ENCODE measurements at regions not wholly inside any gene's neighbourhood (a gene's known extent, or its start where the extent isn't known, plus 50 kb on each side); places are given as distances from the start of the nearest gene placed in this dataset.
A peak's percentile ranks its signal among the peaks of the same experiment; 100 is the strongest.

GRCh38 chr3:79542-79941 is 117.0 kb upstream of the CHL1 start:
- DNase-seq (ENCODE audit: low spot score), result no peak

GRCh38 chr3:82508-82907 is 114.1 kb upstream of the CHL1 start:
- no peak for DNase-seq (ENCODE audit: low spot score)

- DNase-seq (ENCODE audit: low spot score), result no peak
These were observed 113.5 kb upstream of the CHL1 start for GRCh38 chr3:83096-83495.

GRCh38 chr3:85180-85579 is 111.4 kb upstream of the CHL1 start:
- DNase-seq (ENCODE audit: low spot score), result no peak

- DNase-seq (ENCODE audit: low spot score), result no peak
These were observed 108.3 kb upstream of the CHL1 start for GRCh38 chr3:88267-88666.

GRCh38 chr3:93746-94145 is 102.8 kb upstream of the CHL1 start:
- DNase-seq (ENCODE audit: low spot score), result no peak

- no peak for DNase-seq (ENCODE audit: low spot score)
These were observed 100.3 kb upstream of the CHL1 start for GRCh38 chr3:96259-96658.

GRCh38 chr3:97417-98258 is 98.9 kb upstream of the CHL1 start:
- DNase-seq (ENCODE audit: low spot score), result no peak

GRCh38 chr3:98259-98654 is 98.3 kb upstream of the CHL1 start:
- no peak for DNase-seq (ENCODE audit: low spot score)

- no peak for DNase-seq (ENCODE audit: low spot score)
These were observed 97.1 kb upstream of the CHL1 start for GRCh38 chr3:99506-99905.

GRCh38 chr3:102484-102883 is 94.1 kb upstream of the CHL1 start:
- no peak for DNase-seq (ENCODE audit: low spot score)

- DNase-seq (ENCODE audit: low spot score), result no peak
These were observed 92.6 kb upstream of the CHL1 start for GRCh38 chr3:103991-104390.

- no peak for DNase-seq (ENCODE audit: low spot score)
These were observed 91.0 kb upstream of the CHL1 start for GRCh38 chr3:105585-105984.

- no peak for DNase-seq (ENCODE audit: low spot score)
These were observed 89.9 kb upstream of the CHL1 start for GRCh38 chr3:106619-107018.

GRCh38 chr3:111143-112069 is 85.2 kb upstream of the CHL1 start:
- no peak for DNase-seq (ENCODE audit: low spot score)

- no peak for DNase-seq (ENCODE audit: low spot score)
These were observed 83.8 kb upstream of the CHL1 start for GRCh38 chr3:112773-113172.

GRCh38 chr3:118666-119065 is 77.9 kb upstream of the CHL1 start:
- no peak for DNase-seq (ENCODE audit: low spot score)

GRCh38 chr3:123341-123740 is 73.2 kb upstream of the CHL1 start:
- no peak for DNase-seq (ENCODE audit: low spot score)

GRCh38 chr3:124557-125179 is 71.9 kb upstream of the CHL1 start:
- no peak for DNase-seq (ENCODE audit: low spot score)

GRCh38 chr3:128515-129172 is 67.9 kb upstream of the CHL1 start:
- DNase-seq (ENCODE audit: low spot score), result peak; percentile 74

- peak; percentile 17 for DNase-seq (ENCODE audit: low spot score)
These were observed 65.2 kb upstream of the CHL1 start for GRCh38 chr3:131151-131888.
